ENCODE measurements at regions not wholly inside any gene's neighbourhood (a gene's known extent, or its start where the extent isn't known, plus 50 kb on each side); places are given as distances from the start of the nearest gene placed in this dataset.

DNA sequence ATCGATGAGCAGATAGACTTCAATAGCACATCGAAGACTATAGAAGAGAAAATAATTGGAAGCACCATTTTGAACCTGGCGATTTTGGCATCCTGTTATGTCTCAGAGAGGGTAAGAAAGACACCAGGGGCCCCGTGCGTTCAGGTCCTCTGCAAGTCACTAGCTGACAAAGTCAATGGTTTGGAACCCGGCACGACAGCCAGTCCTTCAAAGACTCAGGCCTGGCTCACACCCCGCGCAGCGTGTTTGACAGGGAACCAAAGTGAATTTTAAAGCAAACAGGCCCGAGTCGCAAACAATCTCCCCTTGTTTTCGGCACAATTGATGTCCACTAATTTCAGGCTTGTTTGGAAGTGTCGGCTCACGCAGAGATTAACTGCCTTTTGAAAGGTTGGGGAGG lies 716.6 kb downstream of the BRD1 start:
- TF ChIP-seq, protein P1, sequence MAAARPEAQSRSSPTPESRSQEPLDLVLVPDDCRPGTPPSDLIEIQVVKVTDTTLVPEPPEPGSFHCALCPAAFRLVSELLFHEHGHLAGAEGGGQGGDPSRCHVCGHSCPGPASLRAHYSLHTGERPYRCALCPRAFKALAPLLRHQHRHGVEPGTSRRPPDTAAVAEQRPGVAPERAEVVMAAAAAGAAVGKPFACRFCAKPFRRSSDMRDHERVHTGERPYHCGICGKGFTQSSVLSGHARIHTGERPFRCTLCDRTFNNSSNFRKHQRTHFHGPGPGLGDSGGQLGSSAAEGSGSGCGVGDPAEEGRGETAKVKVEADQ (CRISPR knock-in tag; IDR thresholded peaks at IDR 0.05; ENCODE audit: borderline replicate concordance), result no peak
- TF ChIP-seq NCOA5 (CRISPR knock-in tag; IDR thresholded peaks at IDR 0.05) (no peak), RBFOX2 (IDR thresholded peaks at IDR 0.05; ENCODE audit: low read depth, low read length) (no peak), ZNF34 (CRISPR knock-in tag; IDR thresholded peaks at IDR 0.05; ENCODE audit: borderline replicate concordance) (no peak)
- TF ChIP-seq, protein P2, sequence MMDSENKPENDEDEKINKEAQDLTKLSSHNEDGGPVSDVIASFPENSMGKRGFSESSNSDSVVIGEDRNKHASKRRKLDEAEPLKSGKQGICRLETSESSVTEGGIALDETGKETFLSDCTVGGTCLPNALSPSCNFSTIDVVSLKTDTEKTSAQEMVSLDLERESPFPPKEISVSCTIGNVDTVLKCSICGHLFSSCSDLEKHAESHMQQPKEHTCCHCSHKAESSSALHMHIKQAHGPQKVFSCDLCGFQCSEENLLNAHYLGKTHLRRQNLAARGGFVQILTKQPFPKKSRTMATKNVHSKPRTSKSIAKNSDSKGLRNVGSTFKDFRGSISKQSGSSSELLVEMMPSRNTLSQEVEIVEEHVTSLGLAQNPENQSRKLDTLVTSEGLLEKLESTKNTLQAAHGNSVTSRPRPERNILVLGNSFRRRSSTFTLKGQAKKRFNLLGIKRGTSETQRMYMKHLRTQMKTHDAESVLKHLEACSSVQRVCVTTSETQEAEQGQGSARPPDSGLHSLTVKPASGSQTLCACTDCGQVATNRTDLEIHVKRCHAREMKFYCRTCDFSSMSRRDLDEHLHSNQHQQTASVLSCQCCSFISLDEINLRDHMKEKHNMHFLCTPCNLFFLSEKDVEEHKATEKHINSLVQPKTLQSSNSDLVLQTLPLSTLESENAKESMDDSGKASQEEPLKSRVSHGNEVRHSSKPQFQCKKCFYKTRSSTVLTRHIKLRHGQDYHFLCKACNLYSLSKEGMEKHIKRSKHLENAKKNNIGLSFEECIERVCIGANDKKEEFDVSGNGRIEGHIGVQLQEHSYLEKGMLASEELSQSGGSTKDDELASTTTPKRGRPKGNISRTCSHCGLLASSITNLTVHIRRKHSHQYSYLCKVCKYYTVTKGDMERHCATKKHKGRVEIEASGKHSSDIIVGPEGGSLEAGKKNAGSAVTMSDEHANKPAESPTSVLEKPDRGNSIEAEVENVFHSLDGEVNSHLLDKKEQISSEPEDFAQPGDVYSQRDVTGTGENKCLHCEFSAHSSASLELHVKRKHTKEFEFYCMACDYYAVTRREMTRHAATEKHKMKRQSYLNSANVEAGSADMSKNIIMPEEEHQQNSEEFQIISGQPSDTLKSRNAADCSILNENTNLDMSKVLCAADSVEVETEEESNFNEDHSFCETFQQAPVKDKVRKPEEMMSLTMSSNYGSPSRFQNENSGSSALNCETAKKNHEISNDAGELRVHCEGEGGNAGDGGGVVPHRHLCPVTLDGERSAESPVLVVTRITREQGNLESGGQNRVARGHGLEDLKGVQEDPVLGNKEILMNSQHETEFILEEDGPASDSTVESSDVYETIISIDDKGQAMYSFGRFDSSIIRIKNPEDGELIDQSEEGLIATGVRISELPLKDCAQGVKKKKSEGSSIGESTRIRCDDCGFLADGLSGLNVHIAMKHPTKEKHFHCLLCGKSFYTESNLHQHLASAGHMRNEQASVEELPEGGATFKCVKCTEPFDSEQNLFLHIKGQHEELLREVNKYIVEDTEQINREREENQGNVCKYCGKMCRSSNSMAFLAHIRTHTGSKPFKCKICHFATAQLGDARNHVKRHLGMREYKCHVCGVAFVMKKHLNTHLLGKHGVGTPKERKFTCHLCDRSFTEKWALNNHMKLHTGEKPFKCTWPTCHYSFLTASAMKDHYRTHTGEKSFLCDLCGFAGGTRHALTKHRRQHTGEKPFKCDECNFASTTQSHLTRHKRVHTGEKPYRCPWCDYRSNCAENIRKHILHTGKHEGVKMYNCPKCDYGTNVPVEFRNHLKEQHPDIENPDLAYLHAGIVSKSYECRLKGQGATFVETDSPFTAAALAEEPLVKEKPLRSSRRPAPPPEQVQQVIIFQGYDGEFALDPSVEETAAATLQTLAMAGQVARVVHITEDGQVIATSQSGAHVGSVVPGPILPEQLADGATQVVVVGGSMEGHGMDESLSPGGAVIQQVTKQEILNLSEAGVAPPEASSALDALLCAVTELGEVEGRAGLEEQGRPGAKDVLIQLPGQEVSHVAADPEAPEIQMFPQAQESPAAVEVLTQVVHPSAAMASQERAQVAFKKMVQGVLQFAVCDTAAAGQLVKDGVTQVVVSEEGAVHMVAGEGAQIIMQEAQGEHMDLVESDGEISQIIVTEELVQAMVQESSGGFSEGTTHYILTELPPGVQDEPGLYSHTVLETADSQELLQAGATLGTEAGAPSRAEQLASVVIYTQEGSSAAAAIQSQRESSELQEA (CRISPR knock-in tag; IDR thresholded peaks at IDR 0.05; ENCODE audit: not compliant biosample characterization), result no peak

Measured in HepG2 (cell line).